OCI-LY7 (cell line): ENCODE measurements at regions not wholly inside any gene's neighbourhood (a gene's known extent, or its start where the extent isn't known, plus 50 kb on each side); places are given as distances from the start of the nearest gene placed in this dataset.

ENCODE experiments used
- EZH2phosphoT487 ChIP-seq: fragments of 200-600 bp; sonication (generic); IDR thresholded peaks from 2 replicates; pipeline ENCODE4 v1.6.1; 2018; ENCODE audit warnings: low read depth, borderline replicate concordance, mild to moderate bottlenecking, mixed run types, antibody characterized with exemption, low read length, moderate library complexity, mixed read lengths
- TF ChIP-seq, protein P1 (sequence below): fragments of 200-600 bp; sonication (generic); conservative IDR thresholded peaks from 2 replicates; pipeline ENCODE4 v1.5.1; 2014; ENCODE audit warnings: mild to moderate bottlenecking, antibody characterized with exemption, low read length, moderate library complexity, mixed read lengths

- TF ChIP-seq, protein P1, sequence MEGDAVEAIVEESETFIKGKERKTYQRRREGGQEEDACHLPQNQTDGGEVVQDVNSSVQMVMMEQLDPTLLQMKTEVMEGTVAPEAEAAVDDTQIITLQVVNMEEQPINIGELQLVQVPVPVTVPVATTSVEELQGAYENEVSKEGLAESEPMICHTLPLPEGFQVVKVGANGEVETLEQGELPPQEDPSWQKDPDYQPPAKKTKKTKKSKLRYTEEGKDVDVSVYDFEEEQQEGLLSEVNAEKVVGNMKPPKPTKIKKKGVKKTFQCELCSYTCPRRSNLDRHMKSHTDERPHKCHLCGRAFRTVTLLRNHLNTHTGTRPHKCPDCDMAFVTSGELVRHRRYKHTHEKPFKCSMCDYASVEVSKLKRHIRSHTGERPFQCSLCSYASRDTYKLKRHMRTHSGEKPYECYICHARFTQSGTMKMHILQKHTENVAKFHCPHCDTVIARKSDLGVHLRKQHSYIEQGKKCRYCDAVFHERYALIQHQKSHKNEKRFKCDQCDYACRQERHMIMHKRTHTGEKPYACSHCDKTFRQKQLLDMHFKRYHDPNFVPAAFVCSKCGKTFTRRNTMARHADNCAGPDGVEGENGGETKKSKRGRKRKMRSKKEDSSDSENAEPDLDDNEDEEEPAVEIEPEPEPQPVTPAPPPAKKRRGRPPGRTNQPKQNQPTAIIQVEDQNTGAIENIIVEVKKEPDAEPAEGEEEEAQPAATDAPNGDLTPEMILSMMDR: no peak
- no peak for TF ChIP-seq EZH2phosphoT487
Observed at GRCh38 chr6:22833191-22833590, 263.8 kb downstream of the HDGFL1 start.
